Endothelial cell of umbilical vein (primary cell): ENCODE measurements at regions not wholly inside any gene's neighbourhood (a gene's known extent, or its start where the extent isn't known, plus 50 kb on each side); places are given as distances from the start of the nearest gene placed in this dataset.

Source experiments
- BruUV-seq: library from RNA; stranded (reverse); fragments of 400-500 nt; replicated peaks from 2 replicates; lab custom pipeline; 2021; lab: Mats Ljungman, UMichigan
- CTCF ChIA-PET: fragments of 300-600, 350-600 bp; sonication (Branson Sonifier 250); formaldehyde crosslinking; loops from one replicate; lab custom pipeline; 2021; ENCODE audit warnings: antibody characterized with exemption, inconsistent platforms; lab: Charles Lee
- POLR2A ChIA-PET: fragments of 300-600, 350-600 bp; sonication (Branson Sonifier 250); formaldehyde crosslinking; loops from one replicate; lab custom pipeline; 2021; ENCODE audit warnings: antibody characterized with exemption, inconsistent platforms; lab: Charles Lee
- DNase-seq: peaks from one replicate; pipeline ENCODE4 v3.0.0-alpha.2; 2011; ENCODE audit warnings: low read depth, low spot score
- FAIRE-seq: peaks from 2 replicates; lab custom pipeline; 2011; peaks lifted over from hg19 to GRCh38; lab: Jason Lieb, UNC
- H2AFZ ChIP-seq: 2 replicates; pipeline ENCODE4 v1.6.0; 2012; ENCODE audit warnings: low read depth, low read length, control low read depth, inconsistent platforms
- H3K27ac ChIP-seq: 2 replicates; pipeline ENCODE4 v1.5.1; 2011; ENCODE audit warnings: low read depth, mild to moderate bottlenecking, control low read depth, low read length, moderate library complexity; ENCODE audit not compliant: insufficient read depth
- H3K27me3 ChIP-seq, 2 experiments: 2 replicates each; pipeline versions ENCODE4 v1.6.0 to v1.6.1; 2011; ENCODE audit warnings: low read length in 2 of 2, mixed read lengths in 1 of 2; ENCODE audit not compliant: control insufficient read depth in 2 of 2, insufficient read depth in 2 of 2
- H3K36me3 ChIP-seq, 2 experiments: 2 replicates in 1 of 2; 3 replicates in 1 of 2; pipeline ENCODE4 v1.5.1; 2011; ENCODE audit warnings: low read length in 2 of 2, mild to moderate bottlenecking in 1 of 2, moderate library complexity in 1 of 2; ENCODE audit not compliant: control insufficient read depth in 2 of 2, insufficient read depth in 2 of 2; ENCODE audit errors: extremely low read depth in 1 of 2
- H3K4me1 ChIP-seq: 3 replicates; pipeline ENCODE4 v1.5.1; 2011; ENCODE audit warnings: mild to moderate bottlenecking, low read length; ENCODE audit not compliant: control insufficient read depth, insufficient read depth; ENCODE audit errors: extremely low read depth
- H3K4me2 ChIP-seq: 2 replicates; pipeline ENCODE4 v1.6.1; 2011; ENCODE audit warnings: low read length, control low read depth, mixed read lengths; ENCODE audit not compliant: insufficient read depth
- H3K4me3 ChIP-seq, 3 experiments: fragments of 200-600 bp in 1 of 3; sonication (generic), shearing (Covaris generic) in 1 of 3; replicated peaks in 1 of 3; 2 replicates each; pipeline ENCODE4 v1.5.1; 2011 to 2016; ENCODE audit warnings: control low read depth in 3 of 3, low read length in 3 of 3, mild to moderate bottlenecking in 2 of 3, inconsistent platforms in 1 of 3, low read depth in 1 of 3, moderate library complexity in 1 of 3; ENCODE audit not compliant: insufficient read depth in 1 of 3
- H3K79me2 ChIP-seq: 2 replicates; pipeline ENCODE4 v1.6.0; 2012; ENCODE audit warnings: low read length, inconsistent platforms; ENCODE audit not compliant: control insufficient read depth, insufficient read depth
- H3K9ac ChIP-seq: replicated peaks from 2 replicates; pipeline ENCODE3; 2011; ENCODE audit warnings: low read length, control low read depth; ENCODE audit not compliant: insufficient read depth; ENCODE audit errors: extremely low read depth
- H3K9me1 ChIP-seq: replicated peaks from 3 replicates; pipeline ENCODE4 v1.6.0; 2011; ENCODE audit warnings: mild to moderate bottlenecking, low read length; ENCODE audit not compliant: control insufficient read depth, insufficient read depth; ENCODE audit errors: extremely low read depth
- H3K9me3 ChIP-seq: replicated peaks from 2 replicates; pipeline ENCODE4 v1.5.1; 2012; ENCODE audit warnings: low read length, inconsistent platforms; ENCODE audit not compliant: control insufficient read depth, insufficient read depth
- H4K20me1 ChIP-seq: replicated peaks from 2 replicates; pipeline ENCODE3; 2011; ENCODE audit warnings: mild to moderate bottlenecking, low read length; ENCODE audit not compliant: control insufficient read depth, insufficient read depth; ENCODE audit errors: extremely low read depth
- EZH2 ChIP-seq: IDR thresholded peaks from 2 replicates; pipeline ENCODE4 v1.6.1; 2012; ENCODE audit warnings: borderline replicate concordance, low read depth, mild to moderate bottlenecking, moderate library complexity, low read length, inconsistent platforms; ENCODE audit not compliant: severe bottlenecking
- FOS ChIP-seq: IDR thresholded peaks from 2 replicates; pipeline ENCODE4 v1.6.1; 2011; ENCODE audit warnings: mild to moderate bottlenecking, low read length, moderate library complexity, borderline replicate concordance; ENCODE audit not compliant: insufficient read depth
- GATA2 ChIP-seq: IDR thresholded peaks from 2 replicates; pipeline ENCODE4 v1.7.0; 2011; ENCODE audit warnings: low read depth, mild to moderate bottlenecking, moderate library complexity, mixed read lengths, low read length; ENCODE audit not compliant: insufficient read length, insufficient read depth
- JUN ChIP-seq: IDR thresholded peaks from 2 replicates; pipeline ENCODE4 v1.6.1; 2011; ENCODE audit warnings: borderline replicate concordance, low read depth; ENCODE audit not compliant: insufficient read length, insufficient read depth
- MYC ChIP-seq: IDR thresholded peaks from one replicate; pipeline ENCODE4 v1.6.1; 2011; ENCODE audit warnings: mild to moderate bottlenecking, low read depth, low read length
- POLR2A ChIP-seq: IDR thresholded peaks from 2 replicates; pipeline ENCODE4 v1.6.1; 2012; ENCODE audit warnings: low read depth, mild to moderate bottlenecking, control low read depth, low read length
- POLR2AphosphoS5 ChIP-seq: IDR thresholded peaks from 2 replicates; pipeline ENCODE4 v1.6.1; 2012; ENCODE audit warnings: low read depth, mild to moderate bottlenecking, control low read depth, low read length, moderate library complexity; ENCODE audit not compliant: insufficient read depth
- dilution Hi-C: fragments of 300-500 bp; cut with MboI; formaldehyde crosslinking; loops from one replicate; pipeline ENCODE4 v1.15.0; 2019; ENCODE audit warnings: low sequenced_read_pairs; ENCODE audit not compliant: extremely low pct_ligation_motif_present
- intact Hi-C: fragments of 100-400 bp; cut with micrococcal nuclease; formaldehyde crosslinking; loops from one replicate; pipeline ENCODE4 v1.10.0; 2022
- TF ChIP-seq, protein P1 (sequence below), 2 donors: IDR thresholded peaks; 1 replicate in 1 of 2; 2 replicates in 1 of 2; pipeline ENCODE4 v1.5.1; 2011; ENCODE audit warnings: low read length in 2 of 2, mild to moderate bottlenecking in 2 of 2, moderate library complexity in 2 of 2, control low read depth in 1 of 2, inconsistent platforms in 1 of 2, low read depth in 1 of 2; ENCODE audit not compliant: insufficient read depth in 1 of 2; ENCODE audit errors: extremely low read depth in 1 of 2
- TF ChIP-seq, protein P2 (sequence below): IDR thresholded peaks from 2 replicates; pipeline ENCODE4 v1.6.1; 2011; ENCODE audit not compliant: insufficient read depth, insufficient read length

DNA sequence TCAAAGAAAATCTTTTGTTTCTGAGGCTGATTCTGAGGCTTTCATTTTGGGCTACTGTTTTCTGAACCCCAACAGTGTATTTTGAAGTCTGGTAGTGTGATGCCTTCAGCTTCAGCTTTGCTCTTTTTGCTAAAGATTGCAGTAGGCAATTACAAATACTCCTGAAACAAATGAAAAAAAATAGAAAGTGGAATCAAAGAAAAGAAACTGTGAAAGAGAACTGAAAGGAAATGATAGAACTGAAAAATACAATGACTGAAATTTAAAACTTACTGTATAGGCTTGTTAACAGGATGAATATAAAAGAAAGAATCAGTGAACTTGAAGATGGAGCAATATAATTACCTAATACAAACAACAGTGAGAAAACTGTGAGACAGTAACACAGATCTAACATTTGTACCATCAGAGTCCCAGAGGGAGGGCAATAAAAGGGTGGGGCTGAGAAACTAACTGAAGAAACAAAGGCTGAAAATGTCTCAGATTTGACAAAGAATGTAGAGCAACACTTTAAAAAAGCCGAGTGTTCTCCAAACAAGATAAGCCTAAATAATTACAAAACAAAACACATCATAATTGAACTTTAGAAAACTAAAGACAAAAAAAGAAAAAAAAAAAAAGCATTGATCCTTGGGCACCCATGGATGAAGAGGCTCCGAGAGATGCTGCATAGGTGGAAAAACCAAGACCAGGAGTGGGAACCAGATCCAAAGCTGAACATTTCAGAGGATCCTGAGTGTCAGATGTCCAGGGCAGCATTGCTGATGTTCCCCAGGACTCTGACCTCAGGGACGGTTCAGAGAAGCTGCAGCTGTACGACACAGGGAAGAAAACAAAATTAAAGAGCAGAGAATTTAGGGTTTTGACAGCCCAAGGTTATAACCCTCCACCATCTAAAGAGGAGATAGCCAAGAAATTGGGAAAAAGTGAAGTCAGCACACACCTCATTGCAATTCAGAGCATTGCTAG lies 223.2 kb upstream of the IGFBP3 start:
- Histone ChIP-seq H3K4me1 (no peaks in the 10 kb centered on the region), H4K20me1 (no peaks in the 10 kb centered on the region), H3K27me3 (no peaks in the 10 kb centered on the region), H3K27ac (no peak overlapping the region), H3K9me1 (no peaks in the 10 kb centered on the region), H2AFZ (no peak overlapping the region), H3K4me2 (no peak overlapping the region), H3K9ac (no peak overlapping the region), H3K9me3 (no peaks in the 10 kb centered on the region), H3K4me3 (no peak overlapping the region), H3K79me2 (no peaks in the 10 kb centered on the region), H3K36me3 (no peaks in the 10 kb centered on the region)
- intact Hi-C loops: no loop called here
- TF ChIP-seq POLR2AphosphoS5: no peak
- TF ChIP-seq, protein P1, sequence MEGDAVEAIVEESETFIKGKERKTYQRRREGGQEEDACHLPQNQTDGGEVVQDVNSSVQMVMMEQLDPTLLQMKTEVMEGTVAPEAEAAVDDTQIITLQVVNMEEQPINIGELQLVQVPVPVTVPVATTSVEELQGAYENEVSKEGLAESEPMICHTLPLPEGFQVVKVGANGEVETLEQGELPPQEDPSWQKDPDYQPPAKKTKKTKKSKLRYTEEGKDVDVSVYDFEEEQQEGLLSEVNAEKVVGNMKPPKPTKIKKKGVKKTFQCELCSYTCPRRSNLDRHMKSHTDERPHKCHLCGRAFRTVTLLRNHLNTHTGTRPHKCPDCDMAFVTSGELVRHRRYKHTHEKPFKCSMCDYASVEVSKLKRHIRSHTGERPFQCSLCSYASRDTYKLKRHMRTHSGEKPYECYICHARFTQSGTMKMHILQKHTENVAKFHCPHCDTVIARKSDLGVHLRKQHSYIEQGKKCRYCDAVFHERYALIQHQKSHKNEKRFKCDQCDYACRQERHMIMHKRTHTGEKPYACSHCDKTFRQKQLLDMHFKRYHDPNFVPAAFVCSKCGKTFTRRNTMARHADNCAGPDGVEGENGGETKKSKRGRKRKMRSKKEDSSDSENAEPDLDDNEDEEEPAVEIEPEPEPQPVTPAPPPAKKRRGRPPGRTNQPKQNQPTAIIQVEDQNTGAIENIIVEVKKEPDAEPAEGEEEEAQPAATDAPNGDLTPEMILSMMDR (IDR thresholded peaks at IDR 0.05; ENCODE audit: extremely low read depth in 1 of 2, insufficient read depth in 1 of 2, low read depth in 1 of 2, low read length in 2 of 2): no peak
- no peak for TF ChIP-seq JUN
- TF ChIP-seq, protein P2, sequence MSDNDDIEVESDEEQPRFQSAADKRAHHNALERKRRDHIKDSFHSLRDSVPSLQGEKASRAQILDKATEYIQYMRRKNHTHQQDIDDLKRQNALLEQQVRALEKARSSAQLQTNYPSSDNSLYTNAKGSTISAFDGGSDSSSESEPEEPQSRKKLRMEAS: no peak
- no peak for TF ChIP-seq POLR2A
- TF ChIP-seq EZH2: no peak
- no peak for TF ChIP-seq GATA2
- no peak for TF ChIP-seq MYC
- TF ChIP-seq FOS: no peak
- ChIA-PET CTCF (no interaction called here), POLR2A (no interaction called here)
- dilution Hi-C loops: no loop called here
- no peak for DNase-seq
- FAIRE-seq: no peak
- no TSS peak for BruUV-seq
